ENCODE measurements at regions not wholly inside any gene's neighbourhood (a gene's known extent, or its start where the extent isn't known, plus 50 kb on each side); places are given as distances from the start of the nearest gene placed in this dataset.

DNA sequence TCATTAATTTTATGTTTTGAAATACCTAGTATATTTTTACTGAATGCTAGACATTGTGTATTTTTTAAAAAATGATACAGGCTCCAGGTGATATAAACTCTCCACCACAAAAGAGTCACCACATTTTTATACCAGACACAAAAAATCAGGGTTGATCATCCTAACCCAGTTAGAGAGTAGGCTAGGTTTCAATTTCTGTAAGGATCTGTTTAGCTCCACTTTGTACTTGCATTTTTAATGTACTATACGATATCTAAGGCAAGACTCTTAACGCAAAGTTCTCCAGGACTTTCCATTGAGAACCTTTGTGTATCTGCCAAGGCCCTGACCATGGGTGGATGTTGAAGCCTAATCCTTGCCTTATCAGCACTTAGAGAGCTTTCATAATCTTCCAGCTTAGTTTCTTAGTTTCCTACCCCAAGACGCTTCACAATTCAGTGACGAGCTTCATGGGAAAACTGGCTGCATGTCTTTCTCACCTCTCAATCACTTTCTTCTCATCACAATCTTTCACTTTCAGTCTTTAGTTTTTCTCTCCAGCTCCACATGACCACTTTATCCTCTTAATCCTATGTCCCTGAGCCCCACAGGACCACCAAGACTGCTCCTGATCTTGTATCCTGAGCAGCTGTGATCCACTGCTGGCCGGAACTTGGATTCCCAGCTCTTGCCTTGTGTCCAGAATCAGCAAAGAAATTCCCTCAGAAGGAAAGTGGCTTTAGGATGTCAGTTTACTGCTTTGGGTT lies 635.8 kb downstream of the RNF144A start:
- TF ChIP-seq, protein P1, sequence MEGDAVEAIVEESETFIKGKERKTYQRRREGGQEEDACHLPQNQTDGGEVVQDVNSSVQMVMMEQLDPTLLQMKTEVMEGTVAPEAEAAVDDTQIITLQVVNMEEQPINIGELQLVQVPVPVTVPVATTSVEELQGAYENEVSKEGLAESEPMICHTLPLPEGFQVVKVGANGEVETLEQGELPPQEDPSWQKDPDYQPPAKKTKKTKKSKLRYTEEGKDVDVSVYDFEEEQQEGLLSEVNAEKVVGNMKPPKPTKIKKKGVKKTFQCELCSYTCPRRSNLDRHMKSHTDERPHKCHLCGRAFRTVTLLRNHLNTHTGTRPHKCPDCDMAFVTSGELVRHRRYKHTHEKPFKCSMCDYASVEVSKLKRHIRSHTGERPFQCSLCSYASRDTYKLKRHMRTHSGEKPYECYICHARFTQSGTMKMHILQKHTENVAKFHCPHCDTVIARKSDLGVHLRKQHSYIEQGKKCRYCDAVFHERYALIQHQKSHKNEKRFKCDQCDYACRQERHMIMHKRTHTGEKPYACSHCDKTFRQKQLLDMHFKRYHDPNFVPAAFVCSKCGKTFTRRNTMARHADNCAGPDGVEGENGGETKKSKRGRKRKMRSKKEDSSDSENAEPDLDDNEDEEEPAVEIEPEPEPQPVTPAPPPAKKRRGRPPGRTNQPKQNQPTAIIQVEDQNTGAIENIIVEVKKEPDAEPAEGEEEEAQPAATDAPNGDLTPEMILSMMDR (IDR thresholded peaks at IDR 0.05): no peak
- TF ChIP-seq POLR2A (IDR thresholded peaks at IDR 0.05; ENCODE audit: low read depth): no peak

All from esophagus muscularis mucosa (tissue), 3 donors.